SK-N-SH (cell line): ENCODE measurements at regions not wholly inside any gene's neighbourhood (a gene's known extent, or its start where the extent isn't known, plus 50 kb on each side); places are given as distances from the start of the nearest gene placed in this dataset.

Source experiments
- GATA2 ChIP-seq: sonication (generic); formaldehyde crosslinking; IDR thresholded peaks from 2 replicates; pipeline ENCODE4 v1.5.0; 2020; ENCODE audit warnings: mild to moderate bottlenecking, missing genetic modification reagents
- IRF3 ChIP-seq: fragments of 150-350 bp; IDR thresholded peaks from 2 replicates; pipeline ENCODE4 v1.6.1; 2016; ENCODE audit warnings: mild to moderate bottlenecking, low read depth, low read length
- NRF1 ChIP-seq: IDR thresholded peaks from 2 replicates; pipeline ENCODE4 v1.6.1; 2012; ENCODE audit warnings: low read depth, mild to moderate bottlenecking, low read length
- TCF12 ChIP-seq: IDR thresholded peaks from 2 replicates; pipeline ENCODE4 v1.4.0; 2012
- TF ChIP-seq, protein P1 (sequence below): IDR thresholded peaks from 2 replicates; pipeline ENCODE4 v1.4.0; 2012; ENCODE audit warnings: low read depth, borderline replicate concordance
- TF ChIP-seq, protein P2 (sequence below): fragments of 200-600 bp; sonication (generic); IDR thresholded peaks from 2 replicates; pipeline ENCODE4 v1.6.1; 2017; ENCODE audit warnings: antibody characterized with exemption, mild to moderate bottlenecking, moderate library complexity

DNA sequence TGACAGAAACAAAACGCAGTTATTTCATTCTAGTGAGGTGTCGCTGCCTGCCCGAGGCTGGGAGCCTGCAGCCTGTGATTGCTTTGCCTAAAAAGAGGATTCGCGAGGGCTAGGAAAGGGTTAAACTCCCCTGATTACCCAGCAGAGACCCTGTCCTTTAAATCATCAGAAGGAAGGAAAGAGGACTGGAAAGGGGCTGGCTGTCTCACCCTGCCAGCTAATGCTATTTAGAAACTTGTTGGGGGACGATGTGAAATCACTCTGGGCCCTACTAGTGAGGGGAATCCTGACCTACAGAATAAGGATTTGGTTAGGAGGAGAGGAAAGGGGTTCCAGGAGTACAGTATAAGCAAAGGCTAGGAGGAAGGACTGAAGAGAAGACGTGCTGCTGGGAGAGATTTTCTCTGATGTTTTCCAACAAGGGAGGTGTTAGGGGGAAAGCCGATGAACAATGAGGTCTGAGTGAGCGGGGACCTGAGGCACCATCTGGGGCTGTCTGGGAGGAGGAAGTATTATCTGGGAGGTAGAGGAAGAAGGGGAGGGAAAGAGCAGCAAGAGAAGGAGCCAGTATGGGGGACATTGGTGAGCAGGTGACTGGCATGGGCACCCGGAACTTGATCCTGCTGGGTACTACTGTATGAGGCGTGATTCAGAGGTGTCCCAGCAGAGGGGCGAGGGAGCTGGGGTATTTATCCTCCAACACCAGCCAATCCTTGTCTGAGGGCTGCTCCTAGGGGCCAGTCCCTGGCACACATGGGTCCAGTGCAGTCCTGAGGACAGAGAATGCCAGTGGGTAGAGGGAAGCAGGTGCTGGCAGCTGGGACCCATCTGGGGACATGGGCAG is 55.7 kb upstream of the PTPRS start:
- TF ChIP-seq TCF12 (no peak), NRF1 (no peak), GATA2 (CRISPR knock-in tag) (no peak), IRF3 (no peak)
- TF ChIP-seq, protein P1, sequence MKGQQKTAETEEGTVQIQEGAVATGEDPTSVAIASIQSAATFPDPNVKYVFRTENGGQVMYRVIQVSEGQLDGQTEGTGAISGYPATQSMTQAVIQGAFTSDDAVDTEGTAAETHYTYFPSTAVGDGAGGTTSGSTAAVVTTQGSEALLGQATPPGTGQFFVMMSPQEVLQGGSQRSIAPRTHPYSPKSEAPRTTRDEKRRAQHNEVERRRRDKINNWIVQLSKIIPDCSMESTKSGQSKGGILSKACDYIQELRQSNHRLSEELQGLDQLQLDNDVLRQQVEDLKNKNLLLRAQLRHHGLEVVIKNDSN: no peak
- TF ChIP-seq, protein P2, sequence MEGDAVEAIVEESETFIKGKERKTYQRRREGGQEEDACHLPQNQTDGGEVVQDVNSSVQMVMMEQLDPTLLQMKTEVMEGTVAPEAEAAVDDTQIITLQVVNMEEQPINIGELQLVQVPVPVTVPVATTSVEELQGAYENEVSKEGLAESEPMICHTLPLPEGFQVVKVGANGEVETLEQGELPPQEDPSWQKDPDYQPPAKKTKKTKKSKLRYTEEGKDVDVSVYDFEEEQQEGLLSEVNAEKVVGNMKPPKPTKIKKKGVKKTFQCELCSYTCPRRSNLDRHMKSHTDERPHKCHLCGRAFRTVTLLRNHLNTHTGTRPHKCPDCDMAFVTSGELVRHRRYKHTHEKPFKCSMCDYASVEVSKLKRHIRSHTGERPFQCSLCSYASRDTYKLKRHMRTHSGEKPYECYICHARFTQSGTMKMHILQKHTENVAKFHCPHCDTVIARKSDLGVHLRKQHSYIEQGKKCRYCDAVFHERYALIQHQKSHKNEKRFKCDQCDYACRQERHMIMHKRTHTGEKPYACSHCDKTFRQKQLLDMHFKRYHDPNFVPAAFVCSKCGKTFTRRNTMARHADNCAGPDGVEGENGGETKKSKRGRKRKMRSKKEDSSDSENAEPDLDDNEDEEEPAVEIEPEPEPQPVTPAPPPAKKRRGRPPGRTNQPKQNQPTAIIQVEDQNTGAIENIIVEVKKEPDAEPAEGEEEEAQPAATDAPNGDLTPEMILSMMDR: no peak
